Inferior parietal cortex (tissue), 1 donor: ENCODE measurements at regions not wholly inside any gene's neighbourhood (a gene's known extent, or its start where the extent isn't known, plus 50 kb on each side); places are given as distances from the start of the nearest gene placed in this dataset.

ENCODE experiments used
- DNase-seq: peaks from one replicate; pipeline ENCODE4 v3.0.0-alpha.2; 2016; ENCODE audit errors: extremely low spot score

DNA sequence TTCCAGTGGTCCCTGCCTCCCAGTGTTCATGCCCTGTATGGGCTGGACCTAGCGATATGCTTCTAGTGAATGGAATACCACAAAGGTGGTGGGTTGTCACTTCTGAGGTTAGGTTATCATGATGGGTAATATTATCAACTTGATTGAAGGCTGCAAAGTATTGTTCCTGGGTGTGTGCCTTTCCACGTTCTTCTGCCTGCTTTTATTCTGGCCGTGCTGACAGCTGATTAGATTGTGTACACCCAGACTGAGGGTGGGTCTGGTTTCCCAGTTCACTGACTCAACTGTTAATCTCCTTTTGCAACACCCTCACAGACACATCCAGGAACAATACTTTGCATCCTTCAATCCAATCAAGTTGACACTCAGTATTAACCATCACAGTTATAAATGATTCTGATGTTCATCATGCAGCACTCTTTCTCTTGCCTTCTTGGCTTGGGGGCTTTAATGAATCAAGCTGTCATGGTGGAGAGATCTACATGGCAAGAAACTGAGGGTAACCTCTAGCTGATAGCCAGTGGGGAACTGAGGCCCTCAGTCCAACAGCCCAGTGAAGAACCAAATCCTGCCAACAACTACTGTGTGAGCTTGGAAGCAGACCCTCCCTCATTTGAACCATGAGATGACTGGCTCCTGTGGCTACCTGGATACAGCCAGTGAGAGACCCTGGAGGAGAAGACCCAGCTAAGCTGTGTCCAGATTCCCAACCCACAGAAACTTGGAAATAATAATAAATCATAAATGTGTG lies 63.0 kb upstream of the CELF4 start:
- DNase-seq = no peak

DNA sequence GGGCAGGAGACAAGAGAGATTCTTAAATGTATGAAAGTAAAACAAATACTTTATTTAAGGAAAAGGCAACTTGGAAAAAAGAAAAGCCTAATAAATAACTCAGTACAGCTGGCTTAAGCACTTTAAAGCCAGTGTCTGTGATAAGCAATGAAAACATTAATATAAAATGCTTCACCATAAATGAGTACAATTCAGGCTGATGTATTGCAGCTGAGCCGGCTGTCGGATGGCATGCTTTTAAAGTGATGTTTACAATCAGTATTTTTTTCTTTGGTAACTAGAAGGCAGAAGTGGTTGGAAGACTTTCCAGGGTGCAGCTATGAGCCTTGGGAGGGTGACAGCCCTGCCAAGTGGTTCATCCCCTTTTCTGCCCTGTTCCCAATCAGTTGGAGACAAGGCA lies 58.7 kb upstream of the CELF4 start:
- no peak for DNase-seq

DNA sequence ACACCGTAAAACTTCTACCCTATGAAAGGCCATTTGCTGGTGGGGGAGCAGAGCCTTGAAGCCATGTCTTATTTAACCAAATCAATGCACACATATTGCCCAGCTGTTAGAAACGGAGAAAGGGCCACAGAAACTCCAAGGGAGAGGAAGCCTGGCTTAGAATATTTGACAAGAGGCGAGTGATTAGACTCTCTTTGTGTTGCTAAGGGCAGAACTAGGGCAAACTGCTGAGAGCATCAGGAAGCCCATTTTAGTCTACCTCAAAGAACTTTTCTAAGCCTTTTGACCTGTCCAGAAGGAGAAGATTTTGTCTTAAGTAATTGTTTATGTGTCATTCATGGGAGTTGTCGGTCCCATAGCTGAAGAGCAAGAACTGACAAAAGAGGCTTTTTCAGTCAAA lies 54.4 kb upstream of the CELF4 start:
- no peak for DNase-seq

DNA sequence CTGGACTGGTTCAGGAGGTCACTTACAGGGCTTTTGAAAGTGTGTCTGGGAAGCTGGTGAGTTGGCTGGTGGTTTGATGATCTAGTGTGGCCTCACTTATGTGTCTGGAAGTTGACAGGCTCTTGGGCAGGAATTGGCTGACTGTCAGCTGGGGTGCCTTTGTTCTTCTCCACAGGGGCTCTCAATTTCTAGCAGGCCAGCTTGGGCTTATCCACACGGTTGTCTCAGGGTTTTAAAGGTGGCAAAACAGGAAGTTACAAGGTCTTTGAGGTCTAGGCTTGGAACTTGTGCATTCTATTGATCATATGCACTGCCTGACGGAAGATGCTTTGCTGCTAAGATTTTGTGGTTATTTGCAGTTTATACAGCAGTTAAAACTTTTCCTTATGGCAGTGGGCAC lies 52.0 kb upstream of the CELF4 start:
- no peak for DNase-seq
